GM23338 (cell line): ENCODE measurements at regions not wholly inside any gene's neighbourhood (a gene's known extent, or its start where the extent isn't known, plus 50 kb on each side); places are given as distances from the start of the nearest gene placed in this dataset.
A peak's percentile ranks its signal among the peaks of the same experiment; 100 is the strongest.

Experiments
- ATAC-seq: fragments of 200-7000 bp; cut with Tn5 transposase; 3 replicates; pipeline ENCODE4 v1.9.1; 2020
- DNase-seq: peaks from one replicate; pipeline ENCODE4 v3.0.0-alpha.2; 2015; ENCODE audit warnings: low spot score
- H2AFZ ChIP-seq: fragments of 200-600 bp; sonication (generic); 2 replicates; pipeline ENCODE4 v1.8.0; 2016; ENCODE audit warnings: antibody characterized with exemption, mild to moderate bottlenecking, moderate library complexity
- H3F3A ChIP-seq: fragments of 200-600 bp; sonication (generic); replicated peaks from 2 replicates; pipeline ENCODE4 v1.8.0; 2017; ENCODE audit warnings: antibody characterized with exemption, mixed run types, low read depth
- H3K27ac ChIP-seq: fragments of 200-600 bp; sonication (generic); 2 replicates; pipeline ENCODE4 v1.6.1; 2016; ENCODE audit warnings: low read depth
- H3K27me3 ChIP-seq: fragments of 200-600 bp; sonication (generic); 2 replicates; pipeline ENCODE4 v1.8.0; 2016; ENCODE audit warnings: mild to moderate bottlenecking, mixed run types, moderate library complexity; ENCODE audit not compliant: insufficient read depth
- H3K36me3 ChIP-seq: fragments of 200-600 bp; sonication (generic); 2 replicates; pipeline ENCODE4 v1.8.0; 2016; ENCODE audit warnings: mild to moderate bottlenecking; ENCODE audit not compliant: insufficient read depth
- H3K4me1 ChIP-seq: fragments of 200-600 bp; sonication (generic); 2 replicates; pipeline ENCODE4 v1.8.0; 2016; ENCODE audit warnings: mild to moderate bottlenecking, moderate library complexity; ENCODE audit not compliant: insufficient read depth
- H3K4me2 ChIP-seq: fragments of 200-600 bp; sonication (generic); 2 replicates; pipeline ENCODE4 v1.7.1; 2017; ENCODE audit warnings: mixed run types
- H3K4me3 ChIP-seq: fragments of 200-600 bp; sonication (generic); 2 replicates; pipeline ENCODE4 v1.6.1; 2016; ENCODE audit warnings: mixed run types
- H3K79me2 ChIP-seq: fragments of 200-600 bp; sonication (generic); replicated peaks from 2 replicates; pipeline ENCODE4 v1.8.0; 2017; ENCODE audit warnings: mild to moderate bottlenecking; ENCODE audit not compliant: insufficient read depth
- H3K9me2 ChIP-seq: fragments of 200-600 bp; sonication (generic); 2 replicates; pipeline ENCODE4 v1.8.0; 2017; ENCODE audit not compliant: insufficient read depth
- H4K20me1 ChIP-seq: fragments of 200-600 bp; sonication (generic); replicated peaks from 2 replicates; pipeline ENCODE4 v1.8.0; 2017; ENCODE audit warnings: mild to moderate bottlenecking; ENCODE audit not compliant: insufficient read depth
- H3K27ac Mint-ChIP-seq: 2 replicates; pipeline ENCODE4 v1.8.0; 2020; ENCODE audit warnings: inconsistent platforms, mild to moderate bottlenecking, moderate library complexity, mixed read lengths
- H3K27me3 Mint-ChIP-seq: 3 replicates; pipeline ENCODE4 v1.8.0; 2022; ENCODE audit warnings: low read depth, mild to moderate bottlenecking, moderate library complexity, mixed read lengths, inconsistent platforms; ENCODE audit not compliant: insufficient read depth, poor library complexity
- H3K36me3 Mint-ChIP-seq: 3 replicates; pipeline ENCODE4 v1.8.0; 2021; ENCODE audit warnings: low read depth, mild to moderate bottlenecking, inconsistent platforms, moderate library complexity, mixed read lengths
- H3K4me1 Mint-ChIP-seq: 3 replicates; pipeline ENCODE4 v1.8.0; 2020; ENCODE audit warnings: mild to moderate bottlenecking, inconsistent platforms, mixed read lengths
- H3K4me3 Mint-ChIP-seq: 3 replicates; pipeline ENCODE4 v1.8.0; 2021; ENCODE audit warnings: moderate library complexity, mild to moderate bottlenecking, inconsistent platforms, mixed read lengths
- H3K9me3 Mint-ChIP-seq: 3 replicates; pipeline ENCODE4 v1.8.0; 2020; ENCODE audit warnings: moderate library complexity, mild to moderate bottlenecking, inconsistent platforms, mixed read lengths
- CREB1 ChIP-seq: fragments of 250-450 bp; sonication (Bioruptor Pico); IDR thresholded peaks from 2 replicates; pipeline ENCODE4 v1.5.0; 2020; ENCODE audit warnings: low read depth, mild to moderate bottlenecking, moderate library complexity
- CTCF ChIP-seq, 2 experiments: fragments of 200-600 bp in 1 of 2; sonication (generic) in 1 of 2; conservative IDR thresholded peaks; 2 replicates each; pipeline versions ENCODE4 v1.5.1 to v1.6.1; 2016 to 2017; ENCODE audit warnings: antibody characterized with exemption in 2 of 2, low read depth in 2 of 2, mild to moderate bottlenecking in 2 of 2, moderate library complexity in 1 of 2
- EZH2 ChIP-seq: fragments of 200-600 bp; sonication (generic); IDR thresholded peaks from one replicate; pipeline ENCODE4 v1.8.0; 2017; ENCODE audit warnings: antibody characterized with exemption, mild to moderate bottlenecking, low read depth; ENCODE audit not compliant: unreplicated experiment
- EZH2phosphoT487 ChIP-seq: fragments of 200-600 bp; sonication (generic); IDR thresholded peaks from one replicate; pipeline ENCODE4 v1.8.1; 2018; ENCODE audit warnings: antibody characterized with exemption; ENCODE audit not compliant: unreplicated experiment
- JUNB ChIP-seq: IDR thresholded peaks from one replicate; pipeline ENCODE4 v1.6.1; 2016; ENCODE audit warnings: antibody characterized with exemption; ENCODE audit not compliant: unreplicated experiment
- NANOG ChIP-seq: IDR thresholded peaks from 2 replicates; pipeline ENCODE4 v1.6.1; 2016; ENCODE audit warnings: antibody characterized with exemption, borderline replicate concordance
- POLR2AphosphoS5 ChIP-seq: IDR thresholded peaks from 2 replicates; pipeline ENCODE4 v1.6.1; 2016; ENCODE audit warnings: antibody characterized with exemption, low read depth
- REST ChIP-seq: IDR thresholded peaks from one replicate; pipeline ENCODE4 v1.6.1; 2018; ENCODE audit warnings: antibody characterized with exemption; ENCODE audit not compliant: unreplicated experiment
- STAT1 ChIP-seq: IDR thresholded peaks from one replicate; pipeline ENCODE4 v1.6.1; 2016; ENCODE audit warnings: antibody characterized with exemption; ENCODE audit not compliant: unreplicated experiment
- ZNF114 ChIP-seq: fragments of 250-450 bp; sonication (Bioruptor Pico); IDR thresholded peaks from 2 replicates; pipeline ENCODE4 v1.5.0; 2020; ENCODE audit warnings: mild to moderate bottlenecking, moderate library complexity
- ZNF331 ChIP-seq: fragments of 250-450 bp; sonication (Bioruptor Pico); IDR thresholded peaks from 2 replicates; pipeline ENCODE4 v1.5.0; 2020; ENCODE audit warnings: low read depth, mild to moderate bottlenecking, moderate library complexity
- TF ChIP-seq, protein P1 (sequence below): IDR thresholded peaks from 2 replicates; pipeline ENCODE4 v1.6.1; 2016; ENCODE audit warnings: antibody characterized with exemption
- TF ChIP-seq, protein P2 (sequence below): fragments of 250-450 bp; sonication (Bioruptor Pico); IDR thresholded peaks from 2 replicates; pipeline ENCODE4 v1.5.0; 2020; ENCODE audit warnings: mild to moderate bottlenecking, moderate library complexity

GRCh38 chr3:139123377-139124095, 78.8 kb upstream of the PRR23C start:
- Mint-ChIP-seq H3K27me3 (peaks cover 3% of the 10 kb centered on the region), H3K9me3 (no peaks in the 10 kb centered on the region), H3K27ac (no peak overlapping the region), H3K4me3 (no peak overlapping the region), H3K4me1 (peaks cover 4% of the 10 kb centered on the region), H3K36me3 (no peaks in the 10 kb centered on the region)
- Histone ChIP-seq H3F3A (no peaks in the 10 kb centered on the region), H3K4me1 (no peaks in the 10 kb centered on the region), H3K27ac (no peak overlapping the region), H3K79me2 (no peaks in the 10 kb centered on the region), H4K20me1 (no peaks in the 10 kb centered on the region), H3K4me3 (no peak overlapping the region), H3K4me2 (no peak overlapping the region), H3K27me3 (no peaks in the 10 kb centered on the region), H3K9me2 (no peaks in the 10 kb centered on the region; the same call in 1 of the 2 replicates), H3K36me3 (no peaks in the 10 kb centered on the region), H2AFZ (peak overlapping the region; percentile 76)
- DNase-seq: no peak
- peak; percentile 39; the same call in 1 of the 3 replicates for ATAC-seq
- TF ChIP-seq NANOG (no peak), CREB1 (no peak), JUNB (no peak), ZNF114 (CRISPR knock-in tag) (no peak), REST (no peak), CTCF (conservative IDR thresholded peaks at IDR 0.05; ENCODE audit: low read depth in 2 of 2) (no peak), POLR2AphosphoS5 (no peak), EZH2phosphoT487 (no peak), EZH2 (no peak), STAT1 (no peak), ZNF331 (no peak)
- TF ChIP-seq, protein P1, sequence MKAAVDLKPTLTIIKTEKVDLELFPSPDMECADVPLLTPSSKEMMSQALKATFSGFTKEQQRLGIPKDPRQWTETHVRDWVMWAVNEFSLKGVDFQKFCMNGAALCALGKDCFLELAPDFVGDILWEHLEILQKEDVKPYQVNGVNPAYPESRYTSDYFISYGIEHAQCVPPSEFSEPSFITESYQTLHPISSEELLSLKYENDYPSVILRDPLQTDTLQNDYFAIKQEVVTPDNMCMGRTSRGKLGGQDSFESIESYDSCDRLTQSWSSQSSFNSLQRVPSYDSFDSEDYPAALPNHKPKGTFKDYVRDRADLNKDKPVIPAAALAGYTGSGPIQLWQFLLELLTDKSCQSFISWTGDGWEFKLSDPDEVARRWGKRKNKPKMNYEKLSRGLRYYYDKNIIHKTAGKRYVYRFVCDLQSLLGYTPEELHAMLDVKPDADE: no peak
- TF ChIP-seq, protein P2, sequence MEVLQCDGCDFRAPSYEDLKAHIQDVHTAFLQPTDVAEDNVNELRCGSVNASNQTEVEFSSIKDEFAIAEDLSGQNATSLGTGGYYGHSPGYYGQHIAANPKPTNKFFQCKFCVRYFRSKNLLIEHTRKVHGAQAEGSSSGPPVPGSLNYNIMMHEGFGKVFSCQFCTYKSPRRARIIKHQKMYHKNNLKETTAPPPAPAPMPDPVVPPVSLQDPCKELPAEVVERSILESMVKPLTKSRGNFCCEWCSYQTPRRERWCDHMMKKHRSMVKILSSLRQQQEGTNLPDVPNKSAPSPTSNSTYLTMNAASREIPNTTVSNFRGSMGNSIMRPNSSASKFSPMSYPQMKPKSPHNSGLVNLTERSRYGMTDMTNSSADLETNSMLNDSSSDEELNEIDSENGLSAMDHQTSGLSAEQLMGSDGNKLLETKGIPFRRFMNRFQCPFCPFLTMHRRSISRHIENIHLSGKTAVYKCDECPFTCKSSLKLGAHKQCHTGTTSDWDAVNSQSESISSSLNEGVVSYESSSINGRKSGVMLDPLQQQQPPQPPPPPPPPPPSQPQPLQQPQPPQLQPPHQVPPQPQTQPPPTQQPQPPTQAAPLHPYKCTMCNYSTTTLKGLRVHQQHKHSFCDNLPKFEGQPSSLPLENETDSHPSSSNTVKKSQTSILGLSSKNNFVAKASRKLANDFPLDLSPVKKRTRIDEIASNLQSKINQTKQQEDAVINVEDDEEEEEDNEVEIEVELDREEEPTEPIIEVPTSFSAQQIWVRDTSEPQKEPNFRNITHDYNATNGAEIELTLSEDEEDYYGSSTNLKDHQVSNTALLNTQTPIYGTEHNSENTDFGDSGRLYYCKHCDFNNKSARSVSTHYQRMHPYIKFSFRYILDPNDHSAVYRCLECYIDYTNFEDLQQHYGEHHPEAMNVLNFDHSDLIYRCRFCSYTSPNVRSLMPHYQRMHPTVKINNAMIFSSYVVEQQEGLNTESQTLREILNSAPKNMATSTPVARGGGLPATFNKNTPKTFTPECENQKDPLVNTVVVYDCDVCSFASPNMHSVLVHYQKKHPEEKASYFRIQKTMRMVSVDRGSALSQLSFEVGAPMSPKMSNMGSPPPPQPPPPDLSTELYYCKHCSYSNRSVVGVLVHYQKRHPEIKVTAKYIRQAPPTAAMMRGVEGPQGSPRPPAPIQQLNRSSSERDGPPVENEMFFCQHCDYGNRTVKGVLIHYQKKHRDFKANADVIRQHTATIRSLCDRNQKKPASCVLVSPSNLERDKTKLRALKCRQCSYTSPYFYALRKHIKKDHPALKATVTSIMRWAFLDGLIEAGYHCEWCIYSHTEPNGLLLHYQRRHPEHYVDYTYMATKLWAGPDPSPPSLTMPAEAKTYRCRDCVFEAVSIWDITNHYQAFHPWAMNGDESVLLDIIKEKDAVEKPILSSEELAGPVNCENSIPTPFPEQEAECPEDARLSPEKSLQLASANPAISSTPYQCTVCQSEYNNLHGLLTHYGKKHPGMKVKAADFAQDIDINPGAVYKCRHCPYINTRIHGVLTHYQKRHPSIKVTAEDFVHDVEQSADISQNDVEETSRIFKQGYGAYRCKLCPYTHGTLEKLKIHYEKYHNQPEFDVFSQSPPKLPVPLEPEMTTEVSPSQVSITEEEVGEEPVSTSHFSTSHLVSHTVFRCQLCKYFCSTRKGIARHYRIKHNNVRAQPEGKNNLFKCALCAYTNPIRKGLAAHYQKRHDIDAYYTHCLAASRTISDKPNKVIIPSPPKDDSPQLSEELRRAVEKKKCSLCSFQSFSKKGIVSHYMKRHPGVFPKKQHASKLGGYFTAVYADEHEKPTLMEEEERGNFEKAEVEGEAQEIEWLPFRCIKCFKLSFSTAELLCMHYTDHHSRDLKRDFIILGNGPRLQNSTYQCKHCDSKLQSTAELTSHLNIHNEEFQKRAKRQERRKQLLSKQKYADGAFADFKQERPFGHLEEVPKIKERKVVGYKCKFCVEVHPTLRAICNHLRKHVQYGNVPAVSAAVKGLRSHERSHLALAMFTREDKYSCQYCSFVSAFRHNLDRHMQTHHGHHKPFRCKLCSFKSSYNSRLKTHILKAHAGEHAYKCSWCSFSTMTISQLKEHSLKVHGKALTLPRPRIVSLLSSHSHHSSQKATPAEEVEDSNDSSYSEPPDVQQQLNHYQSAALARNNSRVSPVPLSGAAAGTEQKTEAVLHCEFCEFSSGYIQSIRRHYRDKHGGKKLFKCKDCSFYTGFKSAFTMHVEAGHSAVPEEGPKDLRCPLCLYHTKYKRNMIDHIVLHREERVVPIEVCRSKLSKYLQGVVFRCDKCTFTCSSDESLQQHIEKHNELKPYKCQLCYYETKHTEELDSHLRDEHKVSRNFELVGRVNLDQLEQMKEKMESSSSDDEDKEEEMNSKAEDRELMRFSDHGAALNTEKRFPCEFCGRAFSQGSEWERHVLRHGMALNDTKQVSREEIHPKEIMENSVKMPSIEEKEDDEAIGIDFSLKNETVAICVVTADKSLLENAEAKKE (CRISPR knock-in tag): no peak
